SIG-M5 treated with dmso at 0.1 percent for 504 hours (cell line): ENCODE measurements at regions not wholly inside any gene's neighbourhood (a gene's known extent, or its start where the extent isn't known, plus 50 kb on each side); places are given as distances from the start of the nearest gene placed in this dataset.

Experiments used
- DNase-seq: peaks from one replicate; lab custom pipeline; 2025; ENCODE audit not compliant: unreplicated experiment; lab: John Stamatoyannopoulos, UW

GRCh38 chrX:8314881-8315280 is 143.8 kb upstream of the VCX2 start:
- no peak for DNase-seq

- no peak for DNase-seq
Measured at GRCh38 chrX:8319359-8319758, 145.3 kb upstream of the VCX3B start.

GRCh38 chrX:8323356-8323755 is 141.3 kb upstream of the VCX3B start:
- DNase-seq: no peak

- DNase-seq: no peak
Measured at GRCh38 chrX:8341814-8342590, 122.6 kb upstream of the VCX3B start.

- no peak for DNase-seq
Measured at GRCh38 chrX:8345473-8345872, 119.2 kb upstream of the VCX3B start.

- DNase-seq: no peak
Measured at GRCh38 chrX:8346060-8346459, 118.6 kb upstream of the VCX3B start.

- no peak for DNase-seq
Measured at GRCh38 chrX:8346892-8347291, 117.7 kb upstream of the VCX3B start.

GRCh38 chrX:8349816-8350544 is 114.7 kb upstream of the VCX3B start:
- no peak for DNase-seq

- no peak for DNase-seq
Measured at GRCh38 chrX:8358302-8358701, 106.3 kb upstream of the VCX3B start.

GRCh38 chrX:8364369-8365141 is 100.1 kb upstream of the VCX3B start:
- peak; percentile 6 for DNase-seq

- DNase-seq: no peak
Measured at GRCh38 chrX:8366481-8366880, 98.1 kb upstream of the VCX3B start.

GRCh38 chrX:8374041-8374825 is 90.4 kb upstream of the VCX3B start:
- DNase-seq: no peak

GRCh38 chrX:8377041-8377440 is 87.6 kb upstream of the VCX3B start:
- DNase-seq: no peak

GRCh38 chrX:8390771-8391170 is 73.9 kb upstream of the VCX3B start:
- no peak for DNase-seq

GRCh38 chrX:8403988-8404387 is 60.6 kb upstream of the VCX3B start:
- no peak for DNase-seq

GRCh38 chrX:8404471-8404870 is 60.2 kb upstream of the VCX3B start:
- DNase-seq: no peak

GRCh38 chrX:8404926-8405325 is 59.7 kb upstream of the VCX3B start:
- DNase-seq: no peak

- no peak for DNase-seq
Measured at GRCh38 chrX:8405631-8406030, 59.0 kb upstream of the VCX3B start.

- no peak for DNase-seq
Measured at GRCh38 chrX:8413279-8413678, 51.4 kb upstream of the VCX3B start.
